Spleen (tissue), 7 donors: ENCODE measurements at regions not wholly inside any gene's neighbourhood (a gene's known extent, or its start where the extent isn't known, plus 50 kb on each side); places are given as distances from the start of the nearest gene placed in this dataset.

Source experiments
- POLR2A ChIP-seq, 3 donors: fragments of 450-650 bp; IDR thresholded peaks; one replicate each; pipeline ENCODE4 v1.5.1; 2017; ENCODE audit warnings: antibody characterized with exemption in 3 of 3, mild to moderate bottlenecking in 1 of 3
- TF ChIP-seq, protein P1 (sequence below), 11 experiments: fragments of 200-600 bp in 7 of 11; fragments of 450-650 bp in 4 of 11; sonication (generic) in 4 of 11; IDR thresholded peaks in 8 of 11; conservative IDR thresholded peaks in 3 of 11; 1 replicate in 7 of 11; 2 replicates in 4 of 11; pipeline versions ENCODE4 v1.4.0 to v1.8.0; 2016 to 2021; ENCODE audit warnings: antibody characterized with exemption in 11 of 11, inconsistent platforms in 4 of 11, mild to moderate bottlenecking in 1 of 11
- donor health status: DM: no; HTN: no; CAD: no; lungs with moderate emphysema.
- donor health status: DM: no; HTN: no; CAD: no.
- donor health status: DM: no; HTN: no; CAD: no.

DNA sequence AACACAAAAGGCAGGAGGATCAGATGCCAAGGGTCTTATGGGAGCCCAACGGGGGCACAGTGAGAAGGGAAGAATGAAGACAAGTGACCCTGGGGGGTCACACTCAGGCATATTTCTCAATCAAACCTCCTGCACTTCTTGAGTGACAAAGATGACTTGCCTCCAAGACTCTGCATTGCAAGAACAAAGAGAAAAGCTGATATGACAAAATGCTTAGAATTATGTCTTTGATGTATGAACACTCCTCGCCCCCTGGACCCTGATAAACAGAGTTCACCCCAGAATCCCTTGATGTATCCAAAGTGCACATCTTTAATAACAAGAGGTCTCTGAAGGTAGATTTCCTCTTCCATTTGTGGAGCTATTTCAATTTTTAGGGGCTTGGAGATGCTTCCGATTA, 146.5 kb downstream of the C5orf15 start:
- TF ChIP-seq, protein P1, sequence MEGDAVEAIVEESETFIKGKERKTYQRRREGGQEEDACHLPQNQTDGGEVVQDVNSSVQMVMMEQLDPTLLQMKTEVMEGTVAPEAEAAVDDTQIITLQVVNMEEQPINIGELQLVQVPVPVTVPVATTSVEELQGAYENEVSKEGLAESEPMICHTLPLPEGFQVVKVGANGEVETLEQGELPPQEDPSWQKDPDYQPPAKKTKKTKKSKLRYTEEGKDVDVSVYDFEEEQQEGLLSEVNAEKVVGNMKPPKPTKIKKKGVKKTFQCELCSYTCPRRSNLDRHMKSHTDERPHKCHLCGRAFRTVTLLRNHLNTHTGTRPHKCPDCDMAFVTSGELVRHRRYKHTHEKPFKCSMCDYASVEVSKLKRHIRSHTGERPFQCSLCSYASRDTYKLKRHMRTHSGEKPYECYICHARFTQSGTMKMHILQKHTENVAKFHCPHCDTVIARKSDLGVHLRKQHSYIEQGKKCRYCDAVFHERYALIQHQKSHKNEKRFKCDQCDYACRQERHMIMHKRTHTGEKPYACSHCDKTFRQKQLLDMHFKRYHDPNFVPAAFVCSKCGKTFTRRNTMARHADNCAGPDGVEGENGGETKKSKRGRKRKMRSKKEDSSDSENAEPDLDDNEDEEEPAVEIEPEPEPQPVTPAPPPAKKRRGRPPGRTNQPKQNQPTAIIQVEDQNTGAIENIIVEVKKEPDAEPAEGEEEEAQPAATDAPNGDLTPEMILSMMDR (IDR thresholded peaks at IDR 0.05 in 8 of 11, conservative IDR thresholded peaks at IDR 0.05 in 3 of 11), result no peak
- no peak for TF ChIP-seq POLR2A (IDR thresholded peaks at IDR 0.05)
